GM18498 (cell line): ENCODE measurements at regions not wholly inside any gene's neighbourhood (a gene's known extent, or its start where the extent isn't known, plus 50 kb on each side); places are given as distances from the start of the nearest gene placed in this dataset.

ENCODE experiments used
- ATAC-seq: cut with Tn5 transposase; IDR thresholded peaks from one replicate; pipeline ENCODE4 v1.9.1; 2021; ENCODE audit warnings: mild to moderate bottlenecking, moderate library complexity; ENCODE audit not compliant: unreplicated experiment

DNA sequence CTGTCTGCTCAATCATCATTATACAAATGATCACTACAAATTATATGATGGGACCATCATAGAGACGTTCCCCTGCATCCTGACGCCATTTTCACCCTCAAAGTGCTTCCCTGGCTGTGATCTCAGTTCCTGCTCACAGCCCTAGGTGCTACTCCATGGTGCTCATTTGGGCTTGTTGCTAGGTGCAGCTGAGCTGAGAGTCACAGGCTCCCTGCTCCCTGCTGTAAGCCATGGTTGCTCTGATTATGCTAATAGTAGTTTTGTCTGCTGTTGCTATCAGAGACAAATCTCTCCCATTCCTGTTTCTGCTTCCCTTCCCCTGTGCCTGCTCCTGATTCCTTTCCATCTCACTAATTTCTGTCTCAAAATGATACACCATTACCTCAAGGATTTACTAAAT is 474.3 kb downstream of the METTL15 start:
- no peak for ATAC-seq

DNA sequence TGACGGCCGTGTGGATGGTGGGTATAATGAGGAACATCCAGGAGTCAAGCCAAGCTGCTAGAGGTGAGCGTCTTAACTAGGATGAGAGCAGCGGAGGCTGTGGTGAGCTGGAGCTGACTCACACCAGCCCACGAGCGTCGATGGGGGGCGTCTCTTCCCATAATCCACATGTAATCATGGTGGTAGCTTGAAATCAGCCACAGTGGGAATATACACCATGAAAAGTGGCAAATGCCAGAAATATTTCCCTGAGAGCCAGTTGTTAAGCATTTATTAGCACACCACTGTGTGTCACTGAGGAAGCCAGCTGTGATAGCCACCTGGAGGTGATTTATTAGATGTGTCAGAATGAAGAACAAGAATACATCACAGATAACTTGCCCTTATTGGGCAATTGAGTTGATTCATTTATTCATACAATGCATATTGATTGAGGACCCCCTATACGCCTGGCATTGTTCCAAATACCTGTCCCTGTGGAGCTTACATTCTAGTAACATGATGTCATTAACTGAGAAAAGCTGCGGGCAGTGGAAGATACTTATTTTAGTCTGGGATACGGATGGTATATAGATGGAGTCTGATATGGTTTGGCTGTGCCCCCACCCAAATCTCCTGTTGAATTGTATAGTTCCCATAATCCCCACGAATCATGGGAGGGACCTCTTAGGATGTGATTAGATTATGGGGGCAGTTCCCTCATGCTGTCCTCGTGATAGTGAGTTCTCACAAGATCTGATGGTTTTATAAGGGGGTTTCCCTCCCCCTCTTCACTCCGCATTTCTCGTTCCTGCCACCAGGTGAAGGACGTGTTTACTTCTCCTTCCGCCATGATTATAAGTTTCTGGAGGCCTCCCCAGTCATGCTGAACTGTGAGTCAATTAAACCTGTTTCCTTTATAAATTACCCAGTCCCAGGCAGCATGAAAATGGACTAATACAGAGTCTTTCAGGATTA is 473.4 kb downstream of the METTL15 start:
- no peak for ATAC-seq

DNA sequence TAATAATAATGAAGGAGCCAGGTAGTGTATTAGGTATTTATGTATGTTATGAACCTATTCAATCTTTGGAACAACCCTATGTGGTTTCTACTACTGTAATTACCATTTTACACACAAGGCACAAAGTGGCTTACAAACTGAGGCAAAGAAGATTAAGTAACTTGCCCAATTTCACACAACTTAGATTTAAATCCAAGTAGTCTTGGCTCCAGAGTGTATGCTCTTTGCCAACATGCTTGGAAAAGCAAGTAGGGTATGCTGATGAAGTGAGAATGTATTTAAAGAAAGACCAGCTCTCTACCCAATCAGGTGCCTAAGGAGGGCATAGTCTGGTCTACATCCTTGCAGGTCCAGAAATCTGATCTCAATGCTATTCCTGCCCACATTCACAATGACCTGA is 463.2 kb downstream of the METTL15 start:
- no peak for ATAC-seq

DNA sequence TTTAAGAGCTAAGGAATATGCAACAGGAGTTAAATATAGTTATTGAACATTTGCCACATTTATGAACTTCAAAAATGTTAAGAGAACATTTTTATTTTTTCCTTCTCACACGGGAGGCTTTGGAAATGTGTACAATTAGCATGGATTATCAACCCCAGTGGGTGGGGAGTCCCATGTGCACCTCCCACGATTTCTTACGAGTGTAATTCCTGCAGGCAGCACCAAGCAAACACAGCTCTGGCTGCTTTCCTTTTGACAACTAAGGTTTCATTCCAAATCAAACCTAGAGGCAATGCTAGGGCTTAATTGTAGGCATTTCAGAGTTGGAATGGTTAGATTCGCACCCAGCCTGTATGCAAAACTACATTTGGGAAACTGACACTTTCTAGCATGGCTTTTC is 460.9 kb downstream of the METTL15 start:
- no peak for ATAC-seq

DNA sequence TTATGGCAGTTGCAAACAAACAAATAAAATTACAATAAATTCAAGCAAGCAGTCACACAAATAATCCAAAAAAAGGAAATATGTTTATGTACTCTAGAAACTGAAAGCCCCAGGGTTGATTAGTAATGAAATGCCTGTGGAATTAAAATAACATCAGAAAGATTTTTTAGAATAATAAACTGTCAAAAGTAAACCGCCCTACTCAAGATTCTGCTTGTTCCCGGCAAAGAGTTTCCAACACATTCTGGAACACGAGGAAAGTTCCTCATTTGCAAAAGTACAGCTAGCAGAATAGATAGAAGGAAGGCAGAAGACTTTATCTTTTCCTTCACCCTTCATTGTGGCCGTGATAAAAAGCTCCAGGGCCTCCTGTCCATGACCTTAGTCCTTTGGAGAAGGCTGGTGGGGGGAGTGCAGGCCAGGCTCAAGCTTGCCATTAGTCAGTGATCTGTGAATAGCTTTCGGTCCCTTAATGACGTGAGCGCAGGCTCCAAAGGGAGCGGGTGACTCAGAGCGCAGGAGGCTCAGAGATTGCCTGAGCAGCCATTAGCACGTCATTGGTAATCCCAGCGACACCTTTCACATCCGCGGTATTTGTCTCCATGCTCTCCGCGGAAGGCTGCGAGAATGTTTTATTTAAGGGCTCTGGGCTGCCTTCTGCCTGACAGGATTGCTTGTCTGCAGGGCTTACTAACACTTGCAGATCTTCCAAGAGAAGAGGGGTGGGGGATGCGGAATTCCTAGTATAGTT is 458.3 kb downstream of the METTL15 start:
- ATAC-seq = no peak

DNA sequence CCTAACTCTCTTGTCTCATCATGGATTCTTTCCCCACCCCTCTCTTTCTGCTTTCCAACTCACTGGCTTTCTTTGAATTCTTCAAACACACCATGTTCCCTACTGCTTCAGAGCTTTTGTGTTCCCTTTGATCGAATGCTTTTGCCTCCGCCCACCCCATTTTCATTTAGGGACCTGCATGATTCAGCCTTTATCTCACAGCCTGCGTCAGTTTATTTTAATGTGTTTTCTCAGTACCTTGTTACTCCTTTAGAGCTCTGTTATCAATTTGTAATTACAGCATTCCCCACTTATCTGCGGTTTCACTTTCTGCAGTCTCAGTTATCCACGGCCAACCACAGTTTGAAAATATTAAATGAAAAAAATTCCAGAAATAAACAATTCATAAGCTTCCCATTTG is 451.3 kb downstream of the METTL15 start:
- no peak for ATAC-seq

DNA sequence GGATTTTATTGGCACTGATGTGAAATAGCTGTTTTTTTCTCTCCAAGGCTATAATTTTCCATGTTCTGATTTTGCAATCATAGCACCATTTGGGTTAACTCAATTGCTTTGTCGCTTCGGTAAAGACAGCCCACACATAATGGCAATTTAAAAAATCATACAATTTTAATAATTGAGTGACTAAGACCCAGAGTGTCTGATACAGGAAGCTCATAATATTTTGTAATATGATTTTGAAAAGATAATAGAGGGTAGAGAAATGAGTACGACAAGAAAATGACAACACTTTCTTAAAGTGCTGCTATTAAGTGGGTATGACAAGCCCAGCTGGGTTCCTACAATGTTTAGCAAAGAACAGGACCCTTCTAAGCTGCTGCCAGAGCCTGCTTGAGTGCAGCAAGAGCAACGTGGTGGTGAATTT is 439.1 kb downstream of the METTL15 start:
- no peak for ATAC-seq

DNA sequence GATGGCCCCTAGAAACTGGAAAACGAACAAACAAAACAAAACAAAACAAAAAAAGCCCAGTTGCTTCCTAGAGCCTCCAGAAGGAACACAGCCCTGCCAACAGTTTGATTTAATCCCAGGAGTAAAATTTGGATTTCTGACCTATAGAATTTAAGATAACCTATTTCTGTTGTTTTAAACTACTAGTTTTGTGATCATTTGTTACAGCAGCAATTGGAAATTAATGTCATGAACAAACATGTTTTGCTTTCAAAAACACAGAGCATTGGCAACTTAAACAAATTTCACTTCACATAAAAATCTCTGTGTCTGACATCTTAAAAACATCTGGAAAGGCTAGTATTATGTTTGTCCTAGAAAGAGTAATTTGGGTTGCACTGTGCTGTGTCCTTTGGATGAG is 437.3 kb downstream of the METTL15 start:
- ATAC-seq = no peak

DNA sequence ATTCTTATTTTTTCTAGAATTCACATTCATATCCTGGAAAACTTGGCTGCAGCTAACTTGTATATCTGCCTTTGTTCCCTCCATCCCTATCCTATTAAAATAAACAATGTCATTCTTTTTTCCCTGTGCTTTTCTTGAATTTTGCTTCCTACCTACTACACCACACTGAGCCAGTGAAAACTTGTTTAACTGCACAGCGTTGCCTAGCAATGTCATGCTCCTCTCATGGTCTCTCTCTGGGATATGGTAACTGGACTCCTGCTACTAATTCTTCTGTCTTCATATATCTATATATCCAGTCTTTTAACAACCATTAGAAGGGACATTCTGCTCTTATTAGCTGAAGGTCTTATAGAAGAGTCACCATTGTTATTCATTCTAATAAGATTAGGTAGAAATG is 434.4 kb downstream of the METTL15 start:
- ATAC-seq = no peak

DNA sequence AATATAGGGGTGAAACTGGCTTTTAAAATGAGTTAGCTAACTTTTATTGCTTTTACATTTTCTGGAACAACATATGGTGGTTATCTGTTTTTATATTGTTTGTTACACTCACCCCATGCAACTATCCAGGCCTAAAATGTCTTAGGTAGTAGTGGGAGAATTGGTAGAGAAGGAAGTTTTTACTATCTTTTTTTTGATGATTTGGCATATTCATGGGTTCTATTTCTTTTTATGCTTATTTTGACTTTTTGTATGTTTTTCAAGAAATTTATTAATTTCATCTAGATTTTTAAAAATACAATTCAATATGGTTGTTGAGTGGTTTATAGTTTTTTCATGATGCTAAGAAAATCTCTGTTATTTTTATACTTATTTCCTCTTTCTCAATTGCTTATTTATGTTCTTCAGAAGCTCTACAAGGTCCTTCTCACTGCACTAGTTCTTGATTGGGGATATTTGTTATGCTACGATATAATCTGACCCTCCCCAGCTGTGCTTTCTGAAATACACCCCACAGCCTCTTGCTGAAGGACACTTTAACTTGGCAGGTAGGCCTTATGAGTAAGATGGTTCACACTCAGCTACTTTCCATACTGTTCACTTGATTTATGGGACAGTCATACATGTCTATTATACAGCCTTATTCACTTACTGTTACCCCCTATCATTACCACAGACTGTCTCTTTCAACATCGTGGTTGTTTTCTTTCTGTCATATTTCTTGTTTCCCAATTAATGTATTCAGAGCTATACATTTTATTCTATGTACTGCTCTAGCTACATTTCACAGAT is 431.2 kb downstream of the METTL15 start:
- no peak for ATAC-seq

DNA sequence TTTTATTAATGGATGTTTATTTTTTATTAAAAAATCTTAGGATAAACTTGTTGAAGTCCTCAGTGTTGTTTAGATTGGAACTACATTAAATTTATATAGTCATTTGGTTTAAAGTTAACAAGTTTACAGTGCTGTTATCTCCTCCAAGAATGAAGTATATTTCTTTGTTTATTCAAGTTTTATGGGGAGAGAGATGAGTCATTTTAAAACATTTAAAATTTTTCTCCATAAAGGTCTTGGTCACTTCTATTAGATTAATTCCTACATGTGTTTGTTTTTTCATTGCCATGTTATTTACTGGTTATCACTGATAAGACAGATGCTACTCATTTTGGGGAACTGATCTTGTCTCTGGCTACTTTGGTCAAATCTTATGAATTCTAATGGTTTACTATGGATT is 429.6 kb downstream of the METTL15 start:
- ATAC-seq = no peak

DNA sequence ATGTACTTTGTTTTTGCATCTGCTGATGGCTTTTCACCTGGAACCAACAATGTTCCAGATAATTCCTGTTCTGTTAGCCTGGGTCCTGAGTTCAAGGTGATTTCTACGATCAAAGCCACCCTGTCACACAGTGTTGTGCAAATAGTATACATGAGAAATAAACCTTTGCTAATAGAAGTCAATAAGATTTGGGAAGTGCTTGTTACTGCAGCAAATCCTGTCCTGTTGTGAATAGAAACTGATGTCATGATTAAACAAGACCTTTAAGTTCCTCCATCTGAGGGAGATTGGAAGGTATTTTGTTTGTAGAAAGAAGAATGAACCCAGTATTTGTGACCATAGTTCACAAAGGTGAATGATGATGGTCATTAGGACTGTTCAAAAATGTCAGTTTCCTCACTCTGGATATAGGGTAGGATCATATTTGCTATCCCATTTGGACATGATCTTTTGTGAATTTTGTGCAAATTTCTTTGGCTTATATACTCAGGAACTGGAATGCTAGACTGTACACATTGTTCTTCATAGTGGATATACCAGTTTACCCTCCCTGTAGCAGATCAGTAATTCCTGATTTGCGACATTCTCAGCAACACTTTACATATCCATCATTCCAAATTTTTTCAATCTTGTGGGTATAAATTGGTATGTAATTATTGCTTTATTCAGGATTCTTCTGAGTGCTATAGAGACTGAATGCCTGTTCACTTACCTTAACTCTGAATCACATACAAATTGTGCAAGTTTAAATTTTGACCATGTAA is 428.5 kb downstream of the METTL15 start:
- ATAC-seq = no peak

DNA sequence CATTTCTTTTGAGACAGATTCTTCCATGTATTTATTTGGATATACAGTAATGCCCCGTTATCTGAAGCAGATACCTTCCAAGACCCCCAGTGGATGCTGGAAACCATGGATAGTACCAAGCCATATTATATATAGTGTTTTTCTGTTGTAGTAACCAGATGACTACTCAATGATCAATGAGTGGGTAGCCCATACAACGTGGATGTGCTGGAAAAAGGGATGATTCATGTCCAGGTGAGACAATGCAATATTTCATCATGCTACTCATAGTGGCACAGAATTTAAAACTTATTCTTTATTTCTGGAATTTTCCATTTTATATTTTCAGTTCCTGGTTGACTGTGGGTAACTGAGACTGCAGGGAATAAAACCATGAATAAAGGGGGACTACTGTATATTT is 427.5 kb downstream of the METTL15 start:
- ATAC-seq = no peak

DNA sequence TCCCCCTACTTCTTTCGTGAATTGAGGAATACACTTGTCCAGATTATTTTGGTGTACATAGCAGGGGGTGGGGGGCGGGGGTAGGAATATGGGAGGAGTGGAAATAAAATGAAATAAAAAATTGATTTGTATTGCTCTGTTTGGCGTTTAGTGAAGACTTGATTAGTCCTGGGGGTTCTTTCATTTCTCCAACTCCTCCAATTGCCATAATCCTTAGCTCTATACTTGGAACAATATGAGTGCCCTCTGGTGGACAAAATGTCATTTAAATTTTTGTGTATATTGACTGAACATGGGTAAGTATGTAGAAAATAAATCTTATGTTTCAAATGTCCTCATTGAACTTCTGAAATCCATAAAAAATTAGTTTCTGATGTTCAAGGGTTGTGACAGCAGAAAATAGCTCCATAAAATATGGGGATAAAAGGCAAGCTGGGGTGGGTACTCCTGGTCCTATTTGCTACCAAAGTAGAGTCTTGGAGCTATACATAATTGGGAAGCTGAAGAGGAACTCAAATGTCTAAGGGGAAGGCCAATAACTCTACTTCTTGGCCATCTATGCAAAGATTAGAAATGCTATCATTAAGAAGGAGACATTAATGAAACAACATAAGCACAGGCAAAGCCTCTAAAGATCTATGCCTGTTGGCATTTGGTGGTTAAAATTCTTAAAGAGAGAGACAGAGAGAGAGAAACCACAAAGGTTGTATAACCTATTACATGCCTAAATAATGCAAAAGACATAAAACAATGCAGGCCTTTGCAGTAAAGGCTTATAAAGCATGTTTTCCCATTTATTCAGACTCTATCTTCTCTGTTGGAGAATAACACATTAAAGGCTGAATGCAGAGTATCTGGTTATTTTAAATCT is 421.6 kb downstream of the METTL15 start:
- no peak for ATAC-seq

DNA sequence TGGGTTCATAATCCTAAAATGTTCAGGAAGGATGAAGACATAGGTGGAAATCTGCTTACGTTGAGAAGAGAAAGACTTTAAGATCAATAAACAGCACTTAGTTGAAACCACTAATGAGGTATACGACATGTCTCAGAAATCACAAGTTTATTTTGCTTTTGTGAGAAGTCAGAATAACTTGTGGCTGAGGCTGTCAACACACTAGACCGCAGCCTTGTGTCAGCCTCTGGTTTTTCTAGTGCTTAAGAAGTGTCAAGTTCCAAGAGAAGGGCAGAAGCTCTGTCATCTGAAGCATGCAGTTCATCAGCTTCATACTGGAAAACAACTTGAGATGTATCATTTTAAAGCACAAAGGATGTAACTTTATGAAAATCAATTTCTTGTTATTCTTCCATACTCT is 420.9 kb downstream of the METTL15 start:
- no peak for ATAC-seq

DNA sequence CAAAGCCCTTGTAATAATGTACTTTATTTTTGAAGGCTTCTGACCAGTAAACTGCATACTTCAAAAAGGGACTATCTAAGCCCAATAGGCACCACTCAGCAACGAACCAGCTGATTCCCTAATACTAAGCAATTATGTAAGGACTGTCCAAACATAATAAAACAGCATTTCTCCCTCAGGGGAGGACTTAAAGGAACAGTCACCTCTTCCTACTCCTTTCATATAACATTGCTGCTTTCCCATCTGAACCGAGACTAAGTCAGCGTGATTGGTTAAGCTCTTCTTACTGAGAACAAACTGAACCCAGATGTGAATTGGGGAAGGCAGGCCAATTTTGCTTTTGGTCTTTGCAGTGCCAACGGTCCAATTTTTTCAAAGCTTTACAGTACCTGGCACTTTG is 420.0 kb downstream of the METTL15 start:
- ATAC-seq = no peak

DNA sequence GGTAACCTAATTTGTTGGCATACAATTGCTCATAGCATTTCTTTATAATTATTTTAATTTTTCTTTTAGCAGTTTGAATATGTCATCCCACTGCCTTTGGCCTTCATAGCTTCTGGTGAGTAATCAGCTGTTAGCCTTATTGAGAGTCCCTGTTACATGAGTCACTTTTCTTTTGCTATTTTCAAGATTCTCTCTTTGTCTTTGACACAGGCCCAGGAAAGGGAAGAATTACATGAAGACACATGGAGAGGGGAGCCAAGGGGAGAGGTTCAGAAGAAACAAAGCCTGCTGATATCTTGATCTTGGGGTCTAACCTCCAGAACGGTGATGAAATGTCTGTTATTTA is 418.2 kb downstream of the METTL15 start:
- ATAC-seq = no peak

DNA sequence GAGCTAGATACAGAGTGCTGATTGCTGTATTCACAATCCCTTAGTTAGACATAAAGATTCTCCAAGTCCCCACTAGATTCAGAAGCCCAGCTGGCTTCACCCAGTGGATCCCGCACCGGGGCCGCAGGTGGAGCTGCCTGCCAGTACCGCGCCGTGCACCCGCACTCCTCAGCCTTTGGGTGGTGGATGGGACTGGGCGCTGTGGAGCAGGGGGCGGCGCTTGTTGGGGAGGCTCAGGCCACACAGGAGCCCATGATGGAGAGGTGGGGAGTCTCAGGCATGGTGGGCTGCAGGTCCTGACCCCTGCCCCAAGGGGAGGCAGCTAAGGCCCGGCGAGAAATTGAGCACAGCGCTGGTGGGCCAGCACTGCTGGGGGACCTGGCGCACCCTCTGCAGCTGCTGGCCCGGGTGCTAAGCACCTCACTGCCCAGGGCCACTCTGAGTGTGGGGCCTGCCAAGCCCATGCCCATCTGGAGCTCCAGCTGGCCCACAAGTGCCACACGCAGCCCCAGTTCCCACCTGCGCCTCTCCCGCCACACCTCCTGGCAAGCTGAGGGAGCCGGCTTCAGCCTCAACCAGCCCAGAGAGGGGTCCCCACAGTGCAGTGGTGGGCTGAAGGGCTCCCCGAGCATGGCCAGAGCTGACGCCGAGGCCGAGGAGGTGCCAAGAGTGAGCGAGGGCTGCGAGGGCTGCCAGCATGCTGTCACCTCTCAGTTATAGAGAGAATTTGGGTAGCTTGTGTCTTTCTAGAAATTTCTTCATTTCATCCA is 417.6 kb downstream of the METTL15 start:
- ATAC-seq = no peak

DNA sequence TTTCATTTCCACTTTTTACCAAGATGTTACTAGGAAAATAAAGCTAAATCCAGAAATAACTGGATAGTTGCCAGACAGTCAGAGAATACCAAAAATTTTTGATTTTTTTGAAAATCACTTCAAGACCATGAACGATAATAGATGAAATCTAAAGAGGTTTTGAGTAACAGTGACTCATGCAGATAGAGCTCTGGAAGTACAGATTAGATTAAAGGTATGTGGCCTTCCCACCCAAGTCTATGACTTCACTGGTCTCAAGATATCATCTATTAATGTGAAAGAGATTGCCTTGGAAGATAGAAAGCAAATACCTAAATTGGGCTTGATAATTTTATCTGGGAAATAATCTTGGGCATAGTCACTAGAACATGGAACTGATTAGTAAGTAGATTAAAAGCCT is 415.9 kb downstream of the METTL15 start:
- ATAC-seq = no peak
